Fibroblast of the aortic adventitia (primary cell): ENCODE measurements at regions not wholly inside any gene's neighbourhood (a gene's known extent, or its start where the extent isn't known, plus 50 kb on each side); places are given as distances from the start of the nearest gene placed in this dataset.

ENCODE experiments used
- DNase-seq: peaks from one replicate; pipeline ENCODE4 v3.0.0-alpha.2; 2010; ENCODE audit warnings: low read depth
- H3K4me3 ChIP-seq: 2 replicates; pipeline ENCODE4 v1.5.1; 2011; ENCODE audit warnings: low read depth, mild to moderate bottlenecking, control low read depth, low read length, moderate library complexity
- CTCF ChIP-seq: IDR thresholded peaks from 2 replicates; pipeline ENCODE4 v1.5.1; 2011; ENCODE audit warnings: mild to moderate bottlenecking, low read length, control low read depth, inconsistent platforms; ENCODE audit not compliant: insufficient read depth

DNA sequence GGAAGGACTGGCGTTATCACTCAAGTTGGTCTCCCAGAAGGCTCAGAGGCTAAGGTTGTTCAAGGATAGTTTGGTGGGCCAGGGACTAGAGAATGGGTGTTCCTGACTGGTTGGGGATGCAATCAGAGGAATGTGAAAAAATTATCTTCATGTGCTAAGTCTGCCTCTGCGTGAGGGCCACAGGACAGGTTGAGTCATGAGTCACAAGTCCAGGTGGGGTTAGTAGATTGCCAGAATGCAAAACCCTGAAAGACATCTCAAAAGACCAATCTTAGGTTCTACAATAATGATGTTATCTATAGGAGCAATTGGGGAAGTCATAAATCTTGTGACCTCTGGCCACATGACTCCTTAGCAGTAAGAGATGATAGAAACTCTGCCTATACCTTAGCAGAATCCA, 220.1 kb upstream of the EEA1 start:
- DNase-seq: no peak
- TF ChIP-seq CTCF: no peak
- no peak overlapping the region for H3K4me3 ChIP-seq

- no peak for TF ChIP-seq CTCF
- DNase-seq: no peak
- H3K4me3 ChIP-seq: no peak overlapping the region
These were observed 222.1 kb upstream of the EEA1 start for GRCh38 chr12:93151079-93151762.

DNA sequence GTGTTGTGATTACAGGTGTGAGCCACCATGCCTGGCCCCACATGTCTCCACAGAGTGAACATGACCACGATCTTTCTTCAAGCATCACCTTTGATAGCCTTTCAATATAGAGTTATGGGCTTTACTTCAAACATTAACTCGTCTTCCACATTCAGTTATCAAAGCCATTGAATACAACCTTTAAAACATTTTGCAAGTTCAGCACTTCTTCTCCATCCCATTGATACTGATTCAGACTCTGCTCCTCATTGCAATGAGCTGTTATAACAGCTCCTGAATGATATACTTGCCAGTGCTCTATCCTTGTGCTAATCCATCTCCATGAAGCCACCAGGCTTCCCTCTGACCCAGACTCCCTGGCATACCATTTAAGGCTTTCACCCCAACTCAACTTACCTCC, 223.5 kb upstream of the EEA1 start:
- DNase-seq: no peak
- H3K4me3 ChIP-seq: no peak overlapping the region
- TF ChIP-seq CTCF: no peak

GRCh38 chr12:93153321-93153720, 224.2 kb upstream of the EEA1 start:
- no peak for TF ChIP-seq CTCF
- H3K4me3 ChIP-seq: no peak overlapping the region
- DNase-seq: peak; percentile 45

DNA sequence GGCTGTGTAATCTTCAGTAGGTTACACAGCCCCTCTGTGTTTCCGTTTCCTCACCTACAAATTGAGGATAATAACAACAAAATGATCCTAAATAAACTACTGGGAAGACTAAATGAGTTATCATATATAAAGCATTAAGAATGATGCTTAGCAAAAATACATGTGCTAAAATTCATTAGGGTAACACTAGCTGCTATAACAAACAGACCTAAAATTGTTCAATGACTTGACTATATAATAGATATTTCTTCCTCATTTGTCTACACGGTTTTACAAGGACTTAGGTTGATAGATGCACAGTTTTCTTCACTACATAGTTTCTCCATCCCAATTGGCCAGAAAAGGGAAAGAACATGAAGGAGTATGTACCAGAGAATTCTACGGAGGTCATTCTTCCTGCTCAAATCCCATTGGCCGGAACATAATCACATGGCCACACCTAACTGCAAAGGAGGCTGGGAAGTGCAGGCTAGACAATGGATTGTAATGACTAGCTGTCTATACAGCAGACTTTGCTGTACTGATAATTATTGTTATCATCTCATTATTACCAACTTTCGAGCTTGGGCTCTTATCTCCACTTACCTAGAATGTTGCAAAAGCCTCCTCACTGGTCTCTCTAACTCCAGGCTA, 223.5 kb upstream of the NUDT4 start:
- H3K4me3 ChIP-seq: no peak overlapping the region
- TF ChIP-seq CTCF: no peak
- DNase-seq: no peak

DNA sequence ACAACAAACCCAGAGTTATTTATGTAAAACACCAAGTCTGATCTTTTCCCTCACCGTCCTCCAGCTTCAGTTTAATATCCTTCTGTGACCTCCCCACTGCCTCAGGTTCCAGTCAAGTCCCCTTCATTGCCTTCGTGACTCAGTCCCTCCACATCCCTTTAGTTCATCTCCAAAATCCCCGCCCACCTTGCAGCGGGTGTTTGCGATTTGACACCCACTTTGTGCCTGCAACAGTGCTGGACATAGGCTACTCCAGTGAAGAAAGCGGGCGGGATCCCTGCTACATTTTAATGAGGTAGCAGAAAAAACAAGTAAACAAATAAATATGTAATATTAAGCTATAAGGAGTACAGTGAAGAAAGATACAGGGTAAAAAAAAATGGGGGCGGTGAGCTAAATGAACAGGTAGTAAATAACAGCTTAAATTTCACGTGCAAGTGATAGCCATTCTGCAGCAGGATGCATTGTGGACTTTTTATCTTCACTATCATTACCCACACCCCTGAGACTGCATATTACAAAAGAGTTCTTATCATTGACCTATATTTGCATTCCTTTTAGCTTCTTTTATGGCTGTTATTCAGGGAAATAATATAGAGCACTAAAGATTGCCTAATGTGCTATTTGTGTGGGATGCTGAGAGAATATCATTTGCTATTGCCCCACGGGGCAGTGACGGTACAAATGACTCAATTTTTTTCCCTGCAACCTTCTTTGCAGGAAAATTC, 222.8 kb upstream of the NUDT4 start:
- no peak overlapping the region for H3K4me3 ChIP-seq
- peak; percentile 33 for DNase-seq
- TF ChIP-seq CTCF: no peak
